ENCODE measurements at regions not wholly inside any gene's neighbourhood (a gene's known extent, or its start where the extent isn't known, plus 50 kb on each side); places are given as distances from the start of the nearest gene placed in this dataset.

DNA sequence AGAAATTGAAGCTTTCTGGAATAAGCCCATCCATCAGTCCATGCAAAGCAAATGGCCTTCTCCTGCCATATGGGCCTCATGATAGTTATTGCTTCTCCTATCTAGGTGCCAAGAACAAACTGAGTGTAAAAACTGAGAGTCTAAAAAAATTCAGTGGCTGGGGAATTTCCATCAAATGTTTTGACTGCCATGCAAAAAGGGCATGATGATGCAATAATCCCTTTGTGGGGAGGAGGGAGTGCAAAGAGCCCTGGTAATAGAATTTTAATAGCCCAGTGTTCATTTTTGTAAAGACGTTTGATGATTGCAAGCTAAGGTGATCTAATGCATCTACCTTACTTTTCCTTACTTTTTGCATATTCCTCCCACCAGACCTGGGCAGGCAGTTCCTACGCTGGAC lies 683.7 kb downstream of the EPM2A start:
- Mint-ChIP-seq H3K36me3 (ENCODE audit: low read depth) (no peaks in the 10 kb centered on the region), H3K27ac (no peak overlapping the region), H3K9me3 (no peaks in the 10 kb centered on the region)

DNA sequence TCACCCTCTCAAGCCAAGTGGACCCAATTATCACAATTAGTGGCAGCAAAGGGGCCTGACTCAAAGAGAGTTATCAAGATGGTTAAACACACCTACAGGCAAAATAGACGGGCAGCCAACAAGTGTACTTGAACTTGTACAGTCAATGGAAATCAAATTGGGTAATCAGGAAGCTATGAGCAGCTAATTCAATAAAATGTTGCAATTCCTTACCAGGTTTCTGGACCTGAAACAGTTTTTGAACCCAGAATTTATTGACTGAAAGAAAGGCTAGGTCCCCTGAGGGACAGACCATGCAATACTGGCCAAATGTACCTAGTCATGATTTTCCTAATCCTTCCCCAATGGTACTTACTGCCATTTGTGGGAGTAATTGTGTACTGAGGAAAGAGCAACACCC lies 679.8 kb downstream of the EPM2A start:
- Mint-ChIP-seq H3K27ac (no peak overlapping the region), H3K36me3 (ENCODE audit: low read depth) (no peaks in the 10 kb centered on the region), H3K9me3 (no peaks in the 10 kb centered on the region), H3K4me3 (no peak overlapping the region), H3K4me1 (no peaks in the 10 kb centered on the region), H3K27me3 (ENCODE audit: low read depth) (no peaks in the 10 kb centered on the region)
- TF ChIP-seq, protein P1, sequence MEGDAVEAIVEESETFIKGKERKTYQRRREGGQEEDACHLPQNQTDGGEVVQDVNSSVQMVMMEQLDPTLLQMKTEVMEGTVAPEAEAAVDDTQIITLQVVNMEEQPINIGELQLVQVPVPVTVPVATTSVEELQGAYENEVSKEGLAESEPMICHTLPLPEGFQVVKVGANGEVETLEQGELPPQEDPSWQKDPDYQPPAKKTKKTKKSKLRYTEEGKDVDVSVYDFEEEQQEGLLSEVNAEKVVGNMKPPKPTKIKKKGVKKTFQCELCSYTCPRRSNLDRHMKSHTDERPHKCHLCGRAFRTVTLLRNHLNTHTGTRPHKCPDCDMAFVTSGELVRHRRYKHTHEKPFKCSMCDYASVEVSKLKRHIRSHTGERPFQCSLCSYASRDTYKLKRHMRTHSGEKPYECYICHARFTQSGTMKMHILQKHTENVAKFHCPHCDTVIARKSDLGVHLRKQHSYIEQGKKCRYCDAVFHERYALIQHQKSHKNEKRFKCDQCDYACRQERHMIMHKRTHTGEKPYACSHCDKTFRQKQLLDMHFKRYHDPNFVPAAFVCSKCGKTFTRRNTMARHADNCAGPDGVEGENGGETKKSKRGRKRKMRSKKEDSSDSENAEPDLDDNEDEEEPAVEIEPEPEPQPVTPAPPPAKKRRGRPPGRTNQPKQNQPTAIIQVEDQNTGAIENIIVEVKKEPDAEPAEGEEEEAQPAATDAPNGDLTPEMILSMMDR (IDR thresholded peaks at IDR 0.05; ENCODE audit: unreplicated experiment in 3 of 3): no peak

More for the DNA sequence above, 683.7 kb downstream of the EPM2A start:
- Mint-ChIP-seq H3K4me3 (no peak overlapping the region), H3K27me3 (ENCODE audit: low read depth) (no peaks in the 10 kb centered on the region), H3K4me1 (no peaks in the 10 kb centered on the region)
- TF ChIP-seq, protein P1 (IDR thresholded peaks at IDR 0.05; ENCODE audit: unreplicated experiment in 3 of 3): no peak

DNA sequence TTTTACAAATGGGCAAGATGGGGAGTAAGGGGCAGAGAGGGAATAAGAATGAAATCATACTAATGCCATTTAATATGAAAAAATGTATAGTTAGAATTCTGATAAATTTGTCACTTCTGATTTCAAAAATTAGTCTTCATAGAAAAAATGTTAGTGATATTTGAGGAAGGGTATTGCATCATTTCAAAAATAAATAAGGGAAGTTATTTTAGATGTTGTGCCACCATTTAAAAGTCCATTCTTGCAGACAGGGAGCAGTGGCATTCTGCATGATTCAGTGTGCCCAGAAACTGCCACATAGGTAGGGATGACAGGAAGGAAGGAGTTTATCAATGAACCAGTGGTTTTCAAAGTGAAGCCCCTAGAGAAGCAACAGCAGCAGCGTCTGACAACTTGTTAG lies 674.6 kb downstream of the EPM2A start:
- H3K27me3 Mint-ChIP-seq (ENCODE audit: low read depth): no peaks in the 10 kb centered on the region
- no peak overlapping the region for H3K27ac Mint-ChIP-seq
- TF ChIP-seq, protein P1 (IDR thresholded peaks at IDR 0.05; ENCODE audit: unreplicated experiment in 3 of 3): no peak
- H3K4me1 Mint-ChIP-seq: no peaks in the 10 kb centered on the region
- no peaks in the 10 kb centered on the region for H3K9me3 Mint-ChIP-seq
- no peak overlapping the region for H3K4me3 Mint-ChIP-seq
- no peaks in the 10 kb centered on the region for H3K36me3 Mint-ChIP-seq (ENCODE audit: low read depth)

DNA sequence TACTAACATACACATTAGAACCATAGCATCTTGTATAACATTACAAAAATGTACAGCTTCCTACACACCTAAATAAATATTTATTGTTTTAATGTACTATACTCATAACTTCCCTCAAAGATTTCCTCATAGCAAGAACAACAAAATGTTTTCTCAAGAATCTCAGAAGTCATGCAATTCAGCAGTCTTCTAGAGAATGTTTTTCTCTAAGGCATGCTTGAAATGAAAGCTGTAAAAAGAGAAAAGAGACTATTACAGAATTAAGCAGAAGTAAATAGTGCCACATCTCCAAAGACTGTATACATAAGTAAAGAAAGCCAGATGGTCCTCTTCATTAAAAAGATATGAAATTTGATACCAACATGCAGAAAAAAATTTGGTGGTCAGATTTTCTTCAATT lies 672.2 kb downstream of the EPM2A start:
- H3K4me3 Mint-ChIP-seq: no peak overlapping the region
- TF ChIP-seq, protein P1 (IDR thresholded peaks at IDR 0.05; ENCODE audit: unreplicated experiment in 3 of 3): no peak
- no peaks in the 10 kb centered on the region for H3K9me3 Mint-ChIP-seq
- no peaks in the 10 kb centered on the region for H3K4me1 Mint-ChIP-seq
- H3K27me3 Mint-ChIP-seq (ENCODE audit: low read depth): no peaks in the 10 kb centered on the region
- H3K27ac Mint-ChIP-seq: no peak overlapping the region
- no peaks in the 10 kb centered on the region for H3K36me3 Mint-ChIP-seq (ENCODE audit: low read depth)

DNA sequence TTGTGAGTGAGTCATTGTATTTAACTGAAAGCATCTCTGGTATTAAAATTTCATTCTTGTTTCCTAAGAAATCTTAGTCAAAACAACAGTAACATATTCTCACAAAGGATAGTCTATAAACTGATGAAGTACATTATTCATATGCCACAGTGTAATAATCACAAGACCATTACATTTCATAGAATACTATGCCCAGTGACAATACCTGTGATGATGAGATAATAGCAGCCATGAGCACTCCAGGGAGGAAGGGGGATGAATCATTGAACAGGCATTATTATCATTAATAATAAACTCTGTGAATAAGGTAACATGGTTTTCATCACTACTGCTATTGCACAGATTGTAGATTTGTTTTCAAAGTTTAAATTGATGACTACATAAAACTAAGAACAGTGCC lies 667.9 kb downstream of the EPM2A start:
- H3K4me3 Mint-ChIP-seq: no peak overlapping the region
- no peaks in the 10 kb centered on the region for H3K27me3 Mint-ChIP-seq (ENCODE audit: low read depth)
- peaks cover 3% of the 10 kb centered on the region for H3K9me3 Mint-ChIP-seq
- H3K27ac Mint-ChIP-seq: no peak overlapping the region
- no peaks in the 10 kb centered on the region for H3K4me1 Mint-ChIP-seq
- TF ChIP-seq, protein P1 (IDR thresholded peaks at IDR 0.05; ENCODE audit: unreplicated experiment in 3 of 3): no peak
- H3K36me3 Mint-ChIP-seq (ENCODE audit: low read depth): no peaks in the 10 kb centered on the region

DNA sequence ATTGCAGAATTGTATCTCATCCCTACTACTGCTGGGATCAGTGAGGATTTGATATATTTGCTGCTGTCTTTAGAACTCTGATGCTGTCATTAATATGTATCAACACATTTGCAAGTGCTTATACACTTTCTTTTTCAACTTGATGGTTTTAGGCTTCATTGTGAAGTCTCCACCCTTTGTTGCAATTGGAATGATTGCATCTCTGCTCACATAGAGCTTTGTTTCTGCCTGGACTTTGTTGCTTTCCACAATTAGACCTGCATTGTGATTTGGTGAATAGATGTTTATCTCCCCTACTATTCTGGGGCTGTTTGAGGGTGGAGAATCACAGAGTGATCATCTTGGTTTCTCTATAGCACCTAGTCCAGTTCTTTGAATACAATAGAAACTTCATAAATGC lies 666.7 kb downstream of the EPM2A start:
- Mint-ChIP-seq H3K4me3 (no peak overlapping the region), H3K27ac (no peak overlapping the region)
- TF ChIP-seq, protein P1 (IDR thresholded peaks at IDR 0.05; ENCODE audit: unreplicated experiment in 3 of 3): no peak

More for the DNA sequence above, 666.7 kb downstream of the EPM2A start:
- Mint-ChIP-seq H3K27me3 (ENCODE audit: low read depth) (no peaks in the 10 kb centered on the region), H3K4me1 (no peaks in the 10 kb centered on the region), H3K9me3 (peaks cover 3% of the 10 kb centered on the region), H3K36me3 (ENCODE audit: low read depth) (no peaks in the 10 kb centered on the region)

Measured in nephron (organoid).